SH-SY5Y (cell line): ENCODE measurements at regions not wholly inside any gene's neighbourhood (a gene's known extent, or its start where the extent isn't known, plus 50 kb on each side); places are given as distances from the start of the nearest gene placed in this dataset.

Source experiments
- GATA2 ChIP-seq: IDR thresholded peaks from 2 replicates; pipeline ENCODE4 v1.6.1; 2011; ENCODE audit warnings: mild to moderate bottlenecking, low read depth, low read length
- GATA3 ChIP-seq: IDR thresholded peaks from 2 replicates; pipeline ENCODE4 v1.6.1; 2011; ENCODE audit warnings: low read depth, mild to moderate bottlenecking, low read length, moderate library complexity

- TF ChIP-seq GATA3 (no peak), GATA2 (no peak)
Measured at GRCh38 chr2:41729800-41730364, 317.9 kb upstream of the PKDCC start.
